SJCRH30 (cell line): ENCODE measurements at regions not wholly inside any gene's neighbourhood (a gene's known extent, or its start where the extent isn't known, plus 50 kb on each side); places are given as distances from the start of the nearest gene placed in this dataset.
A peak's percentile ranks its signal among the peaks of the same experiment; 100 is the strongest.
"Not testable (repeated sequence)": the region's sequence is repeated elsewhere in the genome, so short reads cannot be mapped to it uniquely, and the experiment has no call there.

ENCODE experiments used
- DNase-seq, 2 experiments: peaks; one replicate each; pipeline ENCODE4 v3.0.0-alpha.2; 2015 to 2020
- H3K27ac ChIP-seq: fragments of 250-450 bp; sonication (Bioruptor Pico); 2 replicates; pipeline ENCODE4 v1.5.1; 2020; ENCODE audit warnings: mild to moderate bottlenecking, moderate library complexity
- H3K27me3 ChIP-seq: fragments of 250-450 bp; sonication (Bioruptor Pico); 2 replicates; pipeline ENCODE4 v1.5.1; 2020; ENCODE audit warnings: mild to moderate bottlenecking, moderate library complexity
- H3K36me3 ChIP-seq: fragments of 250-450 bp; sonication (Bioruptor Pico); 2 replicates; pipeline ENCODE4 v1.5.1; 2020; ENCODE audit warnings: mild to moderate bottlenecking, moderate library complexity
- H3K4me1 ChIP-seq: fragments of 250-450 bp; sonication (Bioruptor Pico); 2 replicates; pipeline ENCODE4 v1.5.1; 2020; ENCODE audit warnings: mild to moderate bottlenecking, moderate library complexity
- H3K4me3 ChIP-seq: fragments of 250-450 bp; sonication (Bioruptor Pico); 2 replicates; pipeline ENCODE4 v1.5.1; 2020; ENCODE audit warnings: mild to moderate bottlenecking, moderate library complexity
- H3K9me3 ChIP-seq: fragments of 250-450 bp; sonication (Bioruptor Pico); replicated peaks from 2 replicates; pipeline ENCODE4 v1.5.1; 2020; ENCODE audit warnings: mild to moderate bottlenecking, moderate library complexity

- H3K27ac ChIP-seq, H3K4me3 ChIP-seq, H3K4me1 ChIP-seq, H3K36me3 ChIP-seq, H3K9me3 ChIP-seq, H3K27me3 ChIP-seq: not testable (repeated sequence)
- DNase-seq = peak in 1 of 2 experiments; percentile 7
Measured at GRCh38 chr7:32816409-32816948, 75.1 kb downstream of the KBTBD2 start.

GRCh38 chr7:32814779-32815178 is 76.8 kb downstream of the KBTBD2 start:
- not testable (repeated sequence) for H3K36me3 ChIP-seq, H3K4me3 ChIP-seq, H3K27ac ChIP-seq, H3K9me3 ChIP-seq, H3K27me3 ChIP-seq, H3K4me1 ChIP-seq, DNase-seq

GRCh38 chr7:32809871-32810270 is 81.7 kb downstream of the KBTBD2 start:
- H3K27me3 ChIP-seq = no peaks in the 10 kb centered on the region
- no peaks in the 10 kb centered on the region for H3K4me1 ChIP-seq
- H3K4me3 ChIP-seq = no peak overlapping the region
- no peak overlapping the region for H3K27ac ChIP-seq
- no peaks in the 10 kb centered on the region for H3K9me3 ChIP-seq
- DNase-seq = no peak
- no peaks in the 10 kb centered on the region for H3K36me3 ChIP-seq

- Histone ChIP-seq H3K27ac (no peak overlapping the region), H3K27me3 (no peaks in the 10 kb centered on the region), H3K36me3 (no peaks in the 10 kb centered on the region), H3K4me3 (no peak overlapping the region), H3K9me3 (no peaks in the 10 kb centered on the region), H3K4me1 (no peaks in the 10 kb centered on the region)
- no peak for DNase-seq
Measured at GRCh38 chr7:32809347-32809746, 82.2 kb downstream of the KBTBD2 start.

- Histone ChIP-seq H3K27ac (no peak overlapping the region), H3K4me1 (no peaks in the 10 kb centered on the region), H3K9me3 (peaks cover 6% of the 10 kb centered on the region), H3K27me3 (no peaks in the 10 kb centered on the region), H3K36me3 (no peaks in the 10 kb centered on the region), H3K4me3 (no peak overlapping the region)
- DNase-seq = no peak
Measured at GRCh38 chr7:32803406-32804141, 88.0 kb downstream of the KBTBD2 start.

GRCh38 chr7:32802305-32802910 is 89.2 kb downstream of the KBTBD2 start:
- no peak overlapping the region for H3K4me3 ChIP-seq
- H3K4me1 ChIP-seq = no peaks in the 10 kb centered on the region
- DNase-seq = no peak
- H3K36me3 ChIP-seq = no peaks in the 10 kb centered on the region
- H3K27ac ChIP-seq = no peak overlapping the region
- H3K27me3 ChIP-seq = no peaks in the 10 kb centered on the region
- peaks cover 6% of the 10 kb centered on the region for H3K9me3 ChIP-seq

- not testable (repeated sequence) for H3K4me3 ChIP-seq, H3K27ac ChIP-seq, H3K4me1 ChIP-seq, DNase-seq, H3K9me3 ChIP-seq, H3K36me3 ChIP-seq, H3K27me3 ChIP-seq
Measured at GRCh38 chr7:32793053-32793452, 98.5 kb downstream of the KBTBD2 start.

- not testable (repeated sequence) for H3K4me1 ChIP-seq, H3K36me3 ChIP-seq, H3K9me3 ChIP-seq, H3K27ac ChIP-seq, H3K27me3 ChIP-seq, H3K4me3 ChIP-seq, DNase-seq
Measured at GRCh38 chr7:32790766-32791430, 100.7 kb downstream of the KBTBD2 start.

GRCh38 chr7:32789266-32789665 is 102.3 kb downstream of the KBTBD2 start:
- not testable (repeated sequence) for H3K27me3 ChIP-seq, H3K27ac ChIP-seq, H3K4me1 ChIP-seq, H3K9me3 ChIP-seq, H3K36me3 ChIP-seq, H3K4me3 ChIP-seq, DNase-seq

GRCh38 chr7:32788174-32788573 is 103.4 kb downstream of the KBTBD2 start:
- H3K4me3 ChIP-seq, H3K36me3 ChIP-seq: not testable (repeated sequence)

GRCh38 chr7:32785365-32785944 is 106.1 kb downstream of the KBTBD2 start:
- H3K27ac ChIP-seq, H3K4me3 ChIP-seq, H3K9me3 ChIP-seq, H3K36me3 ChIP-seq, H3K4me1 ChIP-seq, H3K27me3 ChIP-seq, DNase-seq: not testable (repeated sequence)

More at GRCh38 chr7:32788174-32788573, 103.4 kb downstream of the KBTBD2 start:
- H3K27me3 ChIP-seq, H3K9me3 ChIP-seq, DNase-seq, H3K27ac ChIP-seq, H3K4me1 ChIP-seq: not testable (repeated sequence)

- not testable (repeated sequence) for H3K9me3 ChIP-seq, H3K4me3 ChIP-seq, H3K4me1 ChIP-seq, H3K27ac ChIP-seq, H3K27me3 ChIP-seq, H3K36me3 ChIP-seq, DNase-seq
Measured at GRCh38 chr7:32779895-32780294, 111.7 kb downstream of the KBTBD2 start.

- Histone ChIP-seq H3K27me3 (no peaks in the 10 kb centered on the region), H3K27ac (no peak overlapping the region), H3K4me3 (no peak overlapping the region), H3K36me3 (no peaks in the 10 kb centered on the region), H3K4me1 (no peaks in the 10 kb centered on the region), H3K9me3 (0 out of 2 replicates have a peak, but pooled peaks cover 6% of the 10 kb centered on the region)
- no peak for DNase-seq
Measured at GRCh38 chr7:32779167-32779566, 112.4 kb downstream of the KBTBD2 start.

GRCh38 chr7:32777041-32777666 is 114.4 kb downstream of the KBTBD2 start:
- H3K27ac ChIP-seq = not testable (repeated sequence)

GRCh38 chr7:32776318-32776717 is 115.2 kb downstream of the KBTBD2 start:
- not testable (repeated sequence) for DNase-seq, H3K27me3 ChIP-seq, H3K4me3 ChIP-seq, H3K9me3 ChIP-seq, H3K4me1 ChIP-seq, H3K27ac ChIP-seq, H3K36me3 ChIP-seq

More at GRCh38 chr7:32777041-32777666, 114.4 kb downstream of the KBTBD2 start:
- DNase-seq, H3K9me3 ChIP-seq, H3K4me3 ChIP-seq, H3K36me3 ChIP-seq, H3K4me1 ChIP-seq, H3K27me3 ChIP-seq: not testable (repeated sequence)
